IMR-90 (cell line): ENCODE measurements at regions not wholly inside any gene's neighbourhood (a gene's known extent, or its start where the extent isn't known, plus 50 kb on each side); places are given as distances from the start of the nearest gene placed in this dataset.

Source experiments
- MAZ ChIP-seq: IDR thresholded peaks from 2 replicates; pipeline ENCODE4 v1.6.1; 2012; ENCODE audit warnings: low read depth, mild to moderate bottlenecking, low read length, improper control_type of control experiment, moderate library complexity, borderline replicate concordance
- MXI1 ChIP-seq: IDR thresholded peaks from 2 replicates; pipeline ENCODE4 v1.6.1; 2012; ENCODE audit warnings: low read depth, mild to moderate bottlenecking, low read length, moderate library complexity, borderline replicate concordance
- POLR2A ChIP-seq: IDR thresholded peaks from 2 replicates; pipeline ENCODE4 v1.6.1; 2012; ENCODE audit warnings: mild to moderate bottlenecking, low read depth, low read length
- RAD21 ChIP-seq: IDR thresholded peaks from 2 replicates; pipeline ENCODE4 v1.6.1; 2012; ENCODE audit warnings: low read length, improper control_type of control experiment
- TF ChIP-seq, protein P1 (sequence below): conservative IDR thresholded peaks from 2 replicates; pipeline ENCODE4 v1.5.1; 2012; ENCODE audit warnings: mild to moderate bottlenecking, low read depth, low read length, improper control_type of control experiment
- TF ChIP-seq, protein P2 (sequence below): fragments of 150-350 bp; IDR thresholded peaks from 2 replicates; pipeline ENCODE4 v1.6.1; 2016; ENCODE audit warnings: low read depth, mild to moderate bottlenecking, low read length, moderate library complexity, borderline replicate concordance

DNA sequence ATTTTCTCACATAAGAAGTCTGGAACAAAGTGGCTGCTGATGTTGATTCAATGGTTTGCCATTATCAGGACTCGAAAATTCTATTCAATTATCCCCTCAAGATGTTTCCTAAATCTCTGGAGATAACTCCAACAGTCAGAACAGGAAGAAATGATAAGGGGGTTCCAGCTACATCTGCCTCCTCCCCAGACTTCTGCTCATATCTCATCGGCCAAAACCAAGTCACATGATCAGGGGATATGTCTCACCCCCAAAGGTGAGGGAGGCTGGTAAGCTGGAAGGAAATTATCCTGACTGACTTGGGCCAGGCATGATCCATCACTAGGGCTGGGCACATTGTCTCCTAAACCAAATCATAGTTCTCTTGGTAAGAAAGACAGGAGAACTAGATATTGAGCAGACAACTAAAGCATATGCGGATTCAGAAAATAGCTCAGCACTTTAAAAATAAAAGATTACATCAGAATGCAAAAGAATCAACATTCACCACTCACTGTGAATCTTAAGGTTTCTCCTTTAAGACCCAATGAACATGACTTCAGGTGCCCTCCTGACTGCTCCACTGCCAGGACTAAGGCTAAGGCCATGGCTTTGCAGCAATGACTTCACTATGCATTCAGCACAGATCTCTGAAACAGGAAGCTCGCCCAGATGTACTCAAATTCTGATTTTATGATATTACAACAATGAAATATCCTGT is 306.3 kb downstream of the ENC1 start:
- TF ChIP-seq, protein P1, sequence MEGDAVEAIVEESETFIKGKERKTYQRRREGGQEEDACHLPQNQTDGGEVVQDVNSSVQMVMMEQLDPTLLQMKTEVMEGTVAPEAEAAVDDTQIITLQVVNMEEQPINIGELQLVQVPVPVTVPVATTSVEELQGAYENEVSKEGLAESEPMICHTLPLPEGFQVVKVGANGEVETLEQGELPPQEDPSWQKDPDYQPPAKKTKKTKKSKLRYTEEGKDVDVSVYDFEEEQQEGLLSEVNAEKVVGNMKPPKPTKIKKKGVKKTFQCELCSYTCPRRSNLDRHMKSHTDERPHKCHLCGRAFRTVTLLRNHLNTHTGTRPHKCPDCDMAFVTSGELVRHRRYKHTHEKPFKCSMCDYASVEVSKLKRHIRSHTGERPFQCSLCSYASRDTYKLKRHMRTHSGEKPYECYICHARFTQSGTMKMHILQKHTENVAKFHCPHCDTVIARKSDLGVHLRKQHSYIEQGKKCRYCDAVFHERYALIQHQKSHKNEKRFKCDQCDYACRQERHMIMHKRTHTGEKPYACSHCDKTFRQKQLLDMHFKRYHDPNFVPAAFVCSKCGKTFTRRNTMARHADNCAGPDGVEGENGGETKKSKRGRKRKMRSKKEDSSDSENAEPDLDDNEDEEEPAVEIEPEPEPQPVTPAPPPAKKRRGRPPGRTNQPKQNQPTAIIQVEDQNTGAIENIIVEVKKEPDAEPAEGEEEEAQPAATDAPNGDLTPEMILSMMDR, result no peak
- TF ChIP-seq MAZ (no peak), MXI1 (no peak), POLR2A (no peak), RAD21 (no peak)
- TF ChIP-seq, protein P2, sequence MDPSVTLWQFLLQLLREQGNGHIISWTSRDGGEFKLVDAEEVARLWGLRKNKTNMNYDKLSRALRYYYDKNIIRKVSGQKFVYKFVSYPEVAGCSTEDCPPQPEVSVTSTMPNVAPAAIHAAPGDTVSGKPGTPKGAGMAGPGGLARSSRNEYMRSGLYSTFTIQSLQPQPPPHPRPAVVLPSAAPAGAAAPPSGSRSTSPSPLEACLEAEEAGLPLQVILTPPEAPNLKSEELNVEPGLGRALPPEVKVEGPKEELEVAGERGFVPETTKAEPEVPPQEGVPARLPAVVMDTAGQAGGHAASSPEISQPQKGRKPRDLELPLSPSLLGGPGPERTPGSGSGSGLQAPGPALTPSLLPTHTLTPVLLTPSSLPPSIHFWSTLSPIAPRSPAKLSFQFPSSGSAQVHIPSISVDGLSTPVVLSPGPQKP, result no peak
